ENCODE measurements at regions not wholly inside any gene's neighbourhood (a gene's known extent, or its start where the extent isn't known, plus 50 kb on each side); places are given as distances from the start of the nearest gene placed in this dataset.

DNA sequence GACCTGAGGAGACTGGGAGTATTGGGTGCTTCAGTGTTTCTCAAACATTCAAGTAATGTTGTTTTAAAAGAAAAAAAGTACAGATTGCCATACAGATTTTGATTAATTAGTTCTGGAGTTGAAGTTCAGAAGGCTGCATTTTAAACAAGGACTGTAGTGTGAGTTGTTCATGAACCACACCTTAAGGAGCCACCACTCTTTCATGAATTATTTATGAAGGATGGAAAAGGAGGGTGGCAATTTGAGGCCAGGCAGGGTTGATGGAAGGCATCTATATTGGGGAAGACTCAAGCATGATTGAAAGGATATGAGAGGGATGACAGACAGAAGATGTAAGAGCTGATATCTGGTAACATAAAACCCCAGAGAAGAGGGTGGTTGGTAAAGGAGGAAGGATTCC lies 146.6 kb upstream of the CAND1 start:
- no peak for DNase-seq (ENCODE audit: low read depth)
- H3K4me3 ChIP-seq (ENCODE audit: control insufficient read depth, low read depth, low read length): no peak overlapping the region
- TF ChIP-seq, protein P1, sequence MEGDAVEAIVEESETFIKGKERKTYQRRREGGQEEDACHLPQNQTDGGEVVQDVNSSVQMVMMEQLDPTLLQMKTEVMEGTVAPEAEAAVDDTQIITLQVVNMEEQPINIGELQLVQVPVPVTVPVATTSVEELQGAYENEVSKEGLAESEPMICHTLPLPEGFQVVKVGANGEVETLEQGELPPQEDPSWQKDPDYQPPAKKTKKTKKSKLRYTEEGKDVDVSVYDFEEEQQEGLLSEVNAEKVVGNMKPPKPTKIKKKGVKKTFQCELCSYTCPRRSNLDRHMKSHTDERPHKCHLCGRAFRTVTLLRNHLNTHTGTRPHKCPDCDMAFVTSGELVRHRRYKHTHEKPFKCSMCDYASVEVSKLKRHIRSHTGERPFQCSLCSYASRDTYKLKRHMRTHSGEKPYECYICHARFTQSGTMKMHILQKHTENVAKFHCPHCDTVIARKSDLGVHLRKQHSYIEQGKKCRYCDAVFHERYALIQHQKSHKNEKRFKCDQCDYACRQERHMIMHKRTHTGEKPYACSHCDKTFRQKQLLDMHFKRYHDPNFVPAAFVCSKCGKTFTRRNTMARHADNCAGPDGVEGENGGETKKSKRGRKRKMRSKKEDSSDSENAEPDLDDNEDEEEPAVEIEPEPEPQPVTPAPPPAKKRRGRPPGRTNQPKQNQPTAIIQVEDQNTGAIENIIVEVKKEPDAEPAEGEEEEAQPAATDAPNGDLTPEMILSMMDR (IDR thresholded peaks at IDR 0.05; ENCODE audit: control insufficient read depth, insufficient read depth, low read depth, low read length, missing control alignments): no peak

DNA sequence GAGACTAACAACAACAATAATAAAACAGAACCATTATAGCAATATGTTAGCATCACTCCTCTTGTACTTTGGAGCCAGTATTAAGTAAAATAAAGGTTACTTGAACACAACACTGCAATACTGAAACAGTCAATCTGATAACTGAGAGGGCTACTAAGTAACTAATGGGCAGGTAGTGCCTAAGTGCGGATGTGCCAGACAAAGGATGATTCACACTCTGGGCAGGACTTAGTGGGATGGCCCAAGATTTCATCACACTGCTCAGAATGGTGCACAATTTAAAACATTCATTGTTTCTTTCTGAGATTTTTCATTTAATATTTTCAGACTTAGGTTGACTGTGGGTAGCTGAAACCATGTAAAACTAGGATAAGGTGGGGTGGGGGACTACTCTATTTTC lies 131.9 kb upstream of the CAND1 start:
- no peak for DNase-seq (ENCODE audit: low read depth)
- no peak overlapping the region for H3K4me3 ChIP-seq (ENCODE audit: control insufficient read depth, low read depth, low read length)
- TF ChIP-seq, protein P1 (IDR thresholded peaks at IDR 0.05; ENCODE audit: control insufficient read depth, insufficient read depth, low read depth, low read length, missing control alignments): no peak

DNA sequence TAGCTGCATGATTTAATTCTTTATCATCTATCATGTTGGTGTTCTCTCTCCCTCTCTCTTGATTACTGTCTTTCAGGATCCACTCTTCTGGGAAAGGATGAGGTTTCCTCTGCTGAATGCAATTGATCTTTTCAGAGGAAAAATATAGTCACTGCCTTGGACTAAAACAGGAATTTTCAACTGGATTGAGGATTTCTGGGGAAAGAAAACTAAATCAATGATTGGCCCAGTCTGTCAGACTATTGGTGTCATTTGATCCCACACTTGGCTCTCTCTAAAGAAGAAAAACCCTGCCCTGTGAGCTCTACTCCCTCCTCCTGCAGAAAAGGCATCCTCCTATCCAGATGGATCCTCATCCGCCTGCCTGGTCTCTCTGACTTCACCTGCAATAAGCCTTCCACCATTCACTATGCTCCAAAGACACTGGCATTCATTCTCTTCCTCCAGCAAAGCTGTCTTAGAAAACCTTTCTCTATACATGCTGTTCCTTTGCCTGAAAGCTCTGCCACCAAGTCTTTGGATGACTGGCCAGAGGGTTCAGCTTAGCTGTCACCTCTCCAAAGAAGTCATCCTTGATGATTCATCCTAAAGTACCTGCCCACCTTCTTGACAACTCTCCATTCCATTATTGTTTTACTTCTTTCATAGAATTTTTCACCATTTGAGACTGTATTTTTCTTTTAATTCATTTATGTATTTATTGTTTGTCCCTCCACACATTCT lies 127.7 kb upstream of the CAND1 start:
- TF ChIP-seq, protein P1 (IDR thresholded peaks at IDR 0.05; ENCODE audit: control insufficient read depth, insufficient read depth, low read depth, low read length, missing control alignments): no peak
- no peak overlapping the region for H3K4me3 ChIP-seq (ENCODE audit: control insufficient read depth, low read depth, low read length)
- no peak for DNase-seq (ENCODE audit: low read depth)

DNA sequence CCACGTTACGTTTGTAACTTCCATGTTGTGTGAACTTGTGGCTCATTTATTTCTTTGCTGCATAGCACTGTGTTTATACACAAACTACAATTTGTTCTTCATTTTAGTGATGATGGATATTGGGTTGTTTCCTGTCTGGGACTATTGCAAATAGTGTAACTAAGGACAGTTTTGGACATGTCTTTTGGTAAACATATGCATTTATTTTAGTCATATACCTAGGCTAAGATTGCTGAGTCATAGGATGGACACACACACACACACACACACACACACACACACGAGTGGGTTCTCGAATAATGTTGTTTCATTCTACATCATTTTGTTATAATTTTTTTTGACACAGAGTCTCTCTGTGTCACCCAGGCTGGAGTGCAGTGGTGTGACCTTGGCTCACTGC lies 123.5 kb upstream of the CAND1 start:
- DNase-seq (ENCODE audit: low read depth): no peak
- TF ChIP-seq, protein P1 (IDR thresholded peaks at IDR 0.05; ENCODE audit: control insufficient read depth, insufficient read depth, low read depth, low read length, missing control alignments): no peak
- no peak overlapping the region for H3K4me3 ChIP-seq (ENCODE audit: control insufficient read depth, low read depth, low read length)

DNA sequence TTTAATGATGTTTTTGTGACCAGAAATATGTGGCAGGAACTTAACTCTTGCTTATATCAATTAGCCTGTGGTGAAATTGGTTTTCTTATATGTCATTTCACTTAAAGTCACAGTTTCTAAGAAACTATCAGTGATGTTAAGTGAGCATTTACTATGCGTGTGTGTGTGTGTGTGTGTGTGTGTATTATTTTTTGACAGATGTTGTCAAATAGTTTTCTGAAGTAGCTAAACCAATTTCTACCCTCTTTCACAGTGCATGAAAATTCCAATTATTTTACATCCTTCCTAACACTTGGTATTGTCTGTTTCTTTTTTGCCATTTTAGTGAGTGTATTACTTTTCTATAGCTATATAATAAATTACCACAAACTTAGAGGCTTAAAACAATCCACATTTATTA lies 122.1 kb upstream of the CAND1 start:
- no peak overlapping the region for H3K4me3 ChIP-seq (ENCODE audit: control insufficient read depth, low read depth, low read length)
- DNase-seq (ENCODE audit: low read depth): no peak
- TF ChIP-seq, protein P1 (IDR thresholded peaks at IDR 0.05; ENCODE audit: control insufficient read depth, insufficient read depth, low read depth, low read length, missing control alignments): no peak

DNA sequence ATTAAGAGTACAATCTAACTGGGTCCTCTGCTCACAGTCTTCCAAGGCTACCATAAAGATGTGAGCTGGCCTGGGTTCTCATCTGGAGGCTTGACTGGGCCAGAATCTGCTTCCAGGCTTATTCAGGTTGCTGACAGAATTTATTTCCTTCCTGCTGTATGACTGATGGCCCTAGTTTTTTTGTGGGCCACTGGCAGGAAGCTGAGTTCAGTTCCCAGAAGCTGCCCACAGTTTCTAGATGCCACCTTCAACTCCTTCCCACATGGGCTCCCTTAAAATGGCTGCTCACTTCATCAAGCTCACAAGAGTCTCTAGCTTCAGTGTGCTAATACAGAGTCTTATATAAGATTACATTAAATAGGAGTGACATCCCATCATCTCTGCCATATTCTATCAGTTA lies 121.7 kb upstream of the CAND1 start:
- DNase-seq (ENCODE audit: low read depth): no peak
- no peak overlapping the region for H3K4me3 ChIP-seq (ENCODE audit: control insufficient read depth, low read depth, low read length)
- TF ChIP-seq, protein P1 (IDR thresholded peaks at IDR 0.05; ENCODE audit: control insufficient read depth, insufficient read depth, low read depth, low read length, missing control alignments): no peak

Measured in AG09309 (cell line).